ENCODE measurements at regions not wholly inside any gene's neighbourhood (a gene's known extent, or its start where the extent isn't known, plus 50 kb on each side); places are given as distances from the start of the nearest gene placed in this dataset.
"Not testable (repeated sequence)": the region's sequence is repeated elsewhere in the genome, so short reads cannot be mapped to it uniquely, and the experiment has no call there.

GRCh38 chr13:111631271-111631670 is 310.8 kb downstream of the TEX29 start:
- not testable (repeated sequence) for H3K27ac ChIP-seq (ENCODE audit: low read depth in 1 of 3, low read length in 2 of 3); H3K4me1 ChIP-seq (ENCODE audit: control insufficient read depth in 3 of 3, insufficient read depth in 2 of 3, low read depth in 1 of 3, low read length in 2 of 3); DNase-seq; H3K27me3 ChIP-seq (ENCODE audit: control insufficient read depth in 3 of 3, insufficient read depth in 3 of 3, low read length in 3 of 3); FAIRE-seq; H3K4me3 ChIP-seq (ENCODE audit: low read depth in 1 of 3, low read length in 3 of 3); H3K9me3 ChIP-seq (ENCODE audit: control insufficient read depth in 2 of 2, insufficient read depth in 1 of 2, low read depth in 1 of 2, low read length in 1 of 2); H3K36me3 ChIP-seq (ENCODE audit: control insufficient read depth in 3 of 3, insufficient read depth in 2 of 3, low read depth in 1 of 3, low read length in 3 of 3)
- WGBS, 3 donors = 41 to 65% (median 49%) methylated on average over 5 of the region's 5 CpGs

DNA sequence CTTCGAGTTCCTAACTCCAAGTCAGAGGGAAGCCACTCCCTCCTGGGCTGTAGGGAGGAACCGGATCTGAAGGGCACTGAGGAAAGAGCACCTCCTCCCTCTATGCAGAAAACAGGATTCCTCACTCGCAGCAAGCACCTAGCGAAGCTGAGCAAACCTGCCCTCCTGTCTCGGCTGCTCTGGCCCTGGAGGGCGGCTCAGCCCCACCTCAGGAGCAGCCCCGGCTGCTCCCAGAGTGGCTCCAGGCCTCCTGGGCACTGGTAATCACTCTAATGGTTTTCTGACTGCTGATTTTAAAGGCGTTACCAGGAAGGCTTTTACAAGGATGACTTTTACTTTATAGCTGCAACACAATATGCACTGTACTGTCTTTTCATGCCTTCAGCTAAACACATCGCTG is 312.5 kb downstream of the TEX29 start:
- no peaks in the 10 kb centered on the region for H3K9me3 ChIP-seq (ENCODE audit: control insufficient read depth in 2 of 2, insufficient read depth in 1 of 2, low read depth in 1 of 2, low read length in 1 of 2)
- H3K36me3 ChIP-seq (ENCODE audit: control insufficient read depth in 3 of 3, insufficient read depth in 2 of 3, low read depth in 1 of 3, low read length in 3 of 3) = no peaks in the 10 kb centered on the region
- no peaks in the 10 kb centered on the region for H3K27me3 ChIP-seq (ENCODE audit: control insufficient read depth in 3 of 3, insufficient read depth in 3 of 3, low read length in 3 of 3)
- DNase-seq (peak; percentile 3 to 12), FAIRE-seq (no peak)
- no peaks in the 10 kb centered on the region for H3K4me1 ChIP-seq (ENCODE audit: control insufficient read depth in 3 of 3, insufficient read depth in 2 of 3, low read depth in 1 of 3, low read length in 2 of 3)
- no peak overlapping the region for H3K4me3 ChIP-seq (ENCODE audit: low read depth in 1 of 3, low read length in 3 of 3)
- H3K27ac ChIP-seq (ENCODE audit: low read depth in 1 of 3, low read length in 2 of 3) = no peak overlapping the region
- WGBS, 3 donors = 15 to 43% (median 27%) methylated on average over 9 of the region's 9 CpGs

DNA sequence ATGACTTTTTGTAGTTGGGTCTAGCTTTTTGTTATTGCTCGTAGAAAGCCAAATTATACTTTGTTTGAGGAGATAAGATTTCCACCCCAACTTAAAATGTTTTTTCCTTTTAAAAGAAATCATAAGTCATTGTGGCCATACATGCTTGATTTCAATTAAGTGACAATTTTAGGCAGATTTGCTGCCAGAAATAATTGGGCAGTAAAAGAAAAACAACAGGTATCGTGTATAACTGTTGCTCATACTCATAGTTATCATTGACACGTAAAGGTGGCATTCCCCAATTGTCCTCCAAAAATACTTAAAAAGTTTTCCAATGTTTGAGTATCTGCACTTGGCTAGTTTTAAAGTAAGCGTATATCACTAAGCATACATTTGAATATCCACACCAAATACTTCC is 313.0 kb downstream of the TEX29 start:
- H3K9me3 ChIP-seq (ENCODE audit: control insufficient read depth in 2 of 2, insufficient read depth in 1 of 2, low read depth in 1 of 2, low read length in 1 of 2) = no peaks in the 10 kb centered on the region
- FAIRE-seq (no peak), DNase-seq (no peak)
- no peak overlapping the region for H3K27ac ChIP-seq (ENCODE audit: low read depth in 1 of 3, low read length in 2 of 3)
- no peaks in the 10 kb centered on the region for H3K4me1 ChIP-seq (ENCODE audit: control insufficient read depth in 3 of 3, insufficient read depth in 2 of 3, low read depth in 1 of 3, low read length in 2 of 3)
- 68 to 85% (median 78%) methylated on average over 4 of the region's 4 CpGs for WGBS, 3 donors
- H3K4me3 ChIP-seq (ENCODE audit: low read depth in 1 of 3, low read length in 3 of 3) = no peak overlapping the region
- H3K36me3 ChIP-seq (ENCODE audit: control insufficient read depth in 3 of 3, insufficient read depth in 2 of 3, low read depth in 1 of 3, low read length in 3 of 3) = no peaks in the 10 kb centered on the region
- no peaks in the 10 kb centered on the region for H3K27me3 ChIP-seq (ENCODE audit: control insufficient read depth in 3 of 3, insufficient read depth in 3 of 3, low read length in 3 of 3)

GRCh38 chr13:111634410-111634809 is 314.0 kb downstream of the TEX29 start:
- no peaks in the 10 kb centered on the region for H3K36me3 ChIP-seq (ENCODE audit: control insufficient read depth in 3 of 3, insufficient read depth in 2 of 3, low read depth in 1 of 3, low read length in 3 of 3)
- H3K27me3 ChIP-seq (ENCODE audit: control insufficient read depth in 3 of 3, insufficient read depth in 3 of 3, low read length in 3 of 3) = no peaks in the 10 kb centered on the region
- H3K27ac ChIP-seq (ENCODE audit: low read depth in 1 of 3, low read length in 2 of 3) = no peak overlapping the region
- DNase-seq = no peak
- FAIRE-seq = no peak
- no peak overlapping the region for H3K4me3 ChIP-seq (ENCODE audit: low read depth in 1 of 3, low read length in 3 of 3)
- no peaks in the 10 kb centered on the region for H3K4me1 ChIP-seq (ENCODE audit: control insufficient read depth in 3 of 3, insufficient read depth in 2 of 3, low read depth in 1 of 3, low read length in 2 of 3)
- H3K9me3 ChIP-seq (ENCODE audit: control insufficient read depth in 2 of 2, insufficient read depth in 1 of 2, low read depth in 1 of 2, low read length in 1 of 2) = no peaks in the 10 kb centered on the region
- WGBS, 3 donors = 81 to 84% (median 83%) methylated on average over 8 of the region's 8 CpGs

GRCh38 chr13:111636271-111636670 is 315.8 kb downstream of the TEX29 start:
- H3K27ac ChIP-seq (ENCODE audit: low read depth in 1 of 3, low read length in 2 of 3) = no peak overlapping the region
- FAIRE-seq (no peak), DNase-seq (no peak)
- H3K4me1 ChIP-seq (ENCODE audit: control insufficient read depth in 3 of 3, insufficient read depth in 2 of 3, low read depth in 1 of 3, low read length in 2 of 3) = no peaks in the 10 kb centered on the region
- no peaks in the 10 kb centered on the region for H3K36me3 ChIP-seq (ENCODE audit: control insufficient read depth in 3 of 3, insufficient read depth in 2 of 3, low read depth in 1 of 3, low read length in 3 of 3)
- H3K9me3 ChIP-seq (ENCODE audit: control insufficient read depth in 2 of 2, insufficient read depth in 1 of 2, low read depth in 1 of 2, low read length in 1 of 2) = no peaks in the 10 kb centered on the region
- H3K4me3 ChIP-seq (ENCODE audit: low read depth in 1 of 3, low read length in 3 of 3) = no peak overlapping the region
- 88 to 92% (median 91%) methylated on average over 9 of the region's 9 CpGs for WGBS, 3 donors
- H3K27me3 ChIP-seq (ENCODE audit: control insufficient read depth in 3 of 3, insufficient read depth in 3 of 3, low read length in 3 of 3) = no peaks in the 10 kb centered on the region

GRCh38 chr13:111636804-111637203 is 316.4 kb downstream of the TEX29 start:
- DNase-seq (no peak), FAIRE-seq (no peak)
- no peaks in the 10 kb centered on the region for H3K4me1 ChIP-seq (ENCODE audit: control insufficient read depth in 3 of 3, insufficient read depth in 2 of 3, low read depth in 1 of 3, low read length in 2 of 3)
- no peaks in the 10 kb centered on the region for H3K36me3 ChIP-seq (ENCODE audit: control insufficient read depth in 3 of 3, insufficient read depth in 2 of 3, low read depth in 1 of 3, low read length in 3 of 3)
- no peak overlapping the region for H3K27ac ChIP-seq (ENCODE audit: low read depth in 1 of 3, low read length in 2 of 3)
- no peak overlapping the region for H3K4me3 ChIP-seq (ENCODE audit: low read depth in 1 of 3, low read length in 3 of 3)
- H3K9me3 ChIP-seq (ENCODE audit: control insufficient read depth in 2 of 2, insufficient read depth in 1 of 2, low read depth in 1 of 2, low read length in 1 of 2) = no peaks in the 10 kb centered on the region
- 86 to 88% (median 86%) methylated on average over 11 of the region's 11 CpGs for WGBS, 3 donors
- H3K27me3 ChIP-seq (ENCODE audit: control insufficient read depth in 3 of 3, insufficient read depth in 3 of 3, low read length in 3 of 3) = no peaks in the 10 kb centered on the region

- no peak for FAIRE-seq
- H3K4me1 ChIP-seq (ENCODE audit: control insufficient read depth in 3 of 3, insufficient read depth in 2 of 3, low read depth in 1 of 3, low read length in 2 of 3) = no peaks in the 10 kb centered on the region
- WGBS, 3 donors = 88 to 93% (median 91%) methylated on average over 12 of the region's 12 CpGs
These were observed 316.9 kb downstream of the TEX29 start for GRCh38 chr13:111637365-111637764.

GRCh38 chr13:111638233-111638632 is 317.8 kb downstream of the TEX29 start:
- no peaks in the 10 kb centered on the region for H3K36me3 ChIP-seq (ENCODE audit: control insufficient read depth in 3 of 3, insufficient read depth in 2 of 3, low read depth in 1 of 3, low read length in 3 of 3)
- H3K27me3 ChIP-seq (ENCODE audit: control insufficient read depth in 3 of 3, insufficient read depth in 3 of 3, low read length in 3 of 3) = no peaks in the 10 kb centered on the region
- H3K9me3 ChIP-seq (ENCODE audit: control insufficient read depth in 2 of 2, insufficient read depth in 1 of 2, low read depth in 1 of 2, low read length in 1 of 2) = no peaks in the 10 kb centered on the region
- no peak for DNase-seq
- no peak overlapping the region for H3K4me3 ChIP-seq (ENCODE audit: low read depth in 1 of 3, low read length in 3 of 3)
- 71 to 88% (median 80%) methylated on average over 1 of the region's 1 CpG for WGBS, 3 donors
- no peak for FAIRE-seq
- no peak overlapping the region for H3K27ac ChIP-seq (ENCODE audit: low read depth in 1 of 3, low read length in 2 of 3)
- no peaks in the 10 kb centered on the region for H3K4me1 ChIP-seq (ENCODE audit: control insufficient read depth in 3 of 3, insufficient read depth in 2 of 3, low read depth in 1 of 3, low read length in 2 of 3)

More at GRCh38 chr13:111637365-111637764, 316.9 kb downstream of the TEX29 start:
- Histone ChIP-seq H3K9me3 (ENCODE audit: control insufficient read depth in 2 of 2, insufficient read depth in 1 of 2, low read depth in 1 of 2, low read length in 1 of 2) (no peaks in the 10 kb centered on the region), H3K36me3 (ENCODE audit: control insufficient read depth in 3 of 3, insufficient read depth in 2 of 3, low read depth in 1 of 3, low read length in 3 of 3) (no peaks in the 10 kb centered on the region), H3K27me3 (ENCODE audit: control insufficient read depth in 3 of 3, insufficient read depth in 3 of 3, low read length in 3 of 3) (no peaks in the 10 kb centered on the region), H3K27ac (ENCODE audit: low read depth in 1 of 3, low read length in 2 of 3) (no peak overlapping the region), H3K4me3 (ENCODE audit: low read depth in 1 of 3, low read length in 3 of 3) (no peak overlapping the region)
- DNase-seq = no peak

DNA sequence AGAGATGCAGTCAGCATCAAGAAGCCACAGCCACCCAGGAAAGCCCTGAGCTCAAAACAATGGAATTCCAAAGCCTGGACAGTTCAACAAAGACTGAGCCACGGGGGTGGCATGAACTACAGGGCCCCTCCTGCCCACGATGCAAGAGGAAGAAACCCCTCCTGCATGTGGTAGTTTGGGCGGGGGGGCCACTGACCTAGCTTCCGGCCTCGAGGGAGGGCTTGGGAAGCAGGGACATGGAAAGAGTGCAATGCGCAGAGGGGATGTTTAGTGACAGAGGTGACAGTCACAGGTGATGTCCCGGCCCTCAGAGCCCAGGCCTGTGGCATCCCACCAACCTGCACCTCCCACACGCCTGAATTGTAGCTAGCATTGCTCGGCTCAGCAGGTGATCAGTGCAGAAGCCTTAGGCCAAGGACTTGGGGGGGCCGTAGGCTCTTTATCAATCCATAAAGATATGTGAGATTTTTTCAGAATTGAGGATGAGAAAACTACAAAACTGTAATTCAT is 318.8 kb downstream of the TEX29 start:
- FAIRE-seq = no peak
- no peaks in the 10 kb centered on the region for H3K9me3 ChIP-seq (ENCODE audit: control insufficient read depth in 2 of 2, insufficient read depth in 1 of 2, low read depth in 1 of 2, low read length in 1 of 2)
- H3K27me3 ChIP-seq (ENCODE audit: control insufficient read depth in 3 of 3, insufficient read depth in 3 of 3, low read length in 3 of 3) = no peaks in the 10 kb centered on the region
- H3K27ac ChIP-seq (ENCODE audit: low read depth in 1 of 3, low read length in 2 of 3) = no peak overlapping the region
- 71 to 78% (median 74%) methylated on average over 10 of the region's 10 CpGs for WGBS, 3 donors
- H3K4me1 ChIP-seq (ENCODE audit: control insufficient read depth in 3 of 3, insufficient read depth in 2 of 3, low read depth in 1 of 3, low read length in 2 of 3) = no peaks in the 10 kb centered on the region
- no peak for DNase-seq
- no peaks in the 10 kb centered on the region for H3K36me3 ChIP-seq (ENCODE audit: control insufficient read depth in 3 of 3, insufficient read depth in 2 of 3, low read depth in 1 of 3, low read length in 3 of 3)
- H3K4me3 ChIP-seq (ENCODE audit: low read depth in 1 of 3, low read length in 3 of 3) = no peak overlapping the region

Measured in small intestine (tissue), 7 donors.